OCI-LY3 (cell line): ENCODE measurements at regions not wholly inside any gene's neighbourhood (a gene's known extent, or its start where the extent isn't known, plus 50 kb on each side); places are given as distances from the start of the nearest gene placed in this dataset.

ENCODE experiments used
- H2AFZ ChIP-seq: fragments of 200-600, 300-600 bp; shearing (Covaris generic); 2 replicates; pipeline ENCODE4 v1.6.0; 2014; ENCODE audit warnings: antibody characterized with exemption, low read depth, low read length
- H3K27ac ChIP-seq: fragments of 200-600, 300-600 bp; sonication (generic); 2 replicates; pipeline ENCODE4 v1.5.1; 2014; ENCODE audit warnings: mild to moderate bottlenecking, low read length, moderate library complexity, mixed read lengths
- H3K27me3 ChIP-seq: fragments of 200-600, 300-600 bp; sonication (generic); 2 replicates; pipeline ENCODE4 v1.6.1; 2014; ENCODE audit warnings: low read depth, low read length, mixed read lengths
- H3K36me3 ChIP-seq: fragments of 200-600, 300-600 bp; sonication (generic); replicated peaks from 2 replicates; pipeline ENCODE3; 2014; ENCODE audit warnings: low read depth, low read length, mixed read lengths
- H3K4me1 ChIP-seq: fragments of 300-600, 200-600 bp; sonication (generic); 2 replicates; pipeline ENCODE4 v1.6.1; 2014; ENCODE audit warnings: low read length, mixed read lengths
- H3K4me2 ChIP-seq: fragments of 200-600, 300-600 bp; sonication (generic); 2 replicates; pipeline ENCODE4 v1.6.1; 2014; ENCODE audit warnings: low read length, mixed read lengths
- H3K4me3 ChIP-seq: fragments of 300-600, 200-600 bp; sonication (generic); 2 replicates; pipeline ENCODE4 v1.5.1; 2014; ENCODE audit warnings: antibody characterized with exemption, mild to moderate bottlenecking, low read length, moderate library complexity
- H3K79me2 ChIP-seq: fragments of 300-600, 200-600 bp; shearing (Covaris generic); 2 replicates; pipeline ENCODE4 v1.6.1; 2014; ENCODE audit warnings: mild to moderate bottlenecking, low read length, mixed read lengths
- H3K9ac ChIP-seq: fragments of 300-600, 200-600 bp; shearing (Covaris generic); 2 replicates; pipeline ENCODE4 v1.6.0; 2014; ENCODE audit warnings: mild to moderate bottlenecking, low read length, moderate library complexity
- H3K9me3 ChIP-seq: fragments of 200-600, 300-600 bp; shearing (Covaris generic); 2 replicates; pipeline ENCODE4 v1.6.1; 2014; ENCODE audit warnings: low read length, mixed read lengths; ENCODE audit not compliant: insufficient read depth
- H4K20me1 ChIP-seq: fragments of 200-600, 300-600 bp; sonication (generic); 2 replicates; pipeline ENCODE4 v1.6.1; 2016; ENCODE audit warnings: low read length, mixed read lengths; ENCODE audit not compliant: insufficient read depth
- EZH2phosphoT487 ChIP-seq: fragments of 200-600 bp; shearing (Covaris generic); IDR thresholded peaks from 2 replicates; pipeline ENCODE4 v1.6.1; 2018; ENCODE audit warnings: antibody characterized with exemption, mixed run types, low read depth
- TF ChIP-seq, protein P1 (sequence below): fragments of 200-600, 300-600 bp; sonication (generic); IDR thresholded peaks from 2 replicates; pipeline ENCODE4 v1.5.1; 2014; ENCODE audit warnings: antibody characterized with exemption, low read length, low read depth

- no peak for TF ChIP-seq EZH2phosphoT487
- TF ChIP-seq, protein P1, sequence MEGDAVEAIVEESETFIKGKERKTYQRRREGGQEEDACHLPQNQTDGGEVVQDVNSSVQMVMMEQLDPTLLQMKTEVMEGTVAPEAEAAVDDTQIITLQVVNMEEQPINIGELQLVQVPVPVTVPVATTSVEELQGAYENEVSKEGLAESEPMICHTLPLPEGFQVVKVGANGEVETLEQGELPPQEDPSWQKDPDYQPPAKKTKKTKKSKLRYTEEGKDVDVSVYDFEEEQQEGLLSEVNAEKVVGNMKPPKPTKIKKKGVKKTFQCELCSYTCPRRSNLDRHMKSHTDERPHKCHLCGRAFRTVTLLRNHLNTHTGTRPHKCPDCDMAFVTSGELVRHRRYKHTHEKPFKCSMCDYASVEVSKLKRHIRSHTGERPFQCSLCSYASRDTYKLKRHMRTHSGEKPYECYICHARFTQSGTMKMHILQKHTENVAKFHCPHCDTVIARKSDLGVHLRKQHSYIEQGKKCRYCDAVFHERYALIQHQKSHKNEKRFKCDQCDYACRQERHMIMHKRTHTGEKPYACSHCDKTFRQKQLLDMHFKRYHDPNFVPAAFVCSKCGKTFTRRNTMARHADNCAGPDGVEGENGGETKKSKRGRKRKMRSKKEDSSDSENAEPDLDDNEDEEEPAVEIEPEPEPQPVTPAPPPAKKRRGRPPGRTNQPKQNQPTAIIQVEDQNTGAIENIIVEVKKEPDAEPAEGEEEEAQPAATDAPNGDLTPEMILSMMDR, result no peak
These were observed 1326.4 kb downstream of the BRD1 start for GRCh38 chr22:48501231-48501750.

GRCh38 chr22:48500471-48501230 is 1327.0 kb downstream of the BRD1 start:
- Histone ChIP-seq H2AFZ (no peak overlapping the region), H3K4me3 (no peak overlapping the region), H3K27ac (no peak overlapping the region), H3K4me2 (no peak overlapping the region), H3K9ac (no peak overlapping the region), H4K20me1 (no peaks in the 10 kb centered on the region), H3K36me3 (no peaks in the 10 kb centered on the region), H3K27me3 (no peaks in the 10 kb centered on the region), H3K4me1 (no peaks in the 10 kb centered on the region), H3K79me2 (no peaks in the 10 kb centered on the region), H3K9me3 (no peaks in the 10 kb centered on the region)
- TF ChIP-seq, protein P1, result no peak
- no peak for TF ChIP-seq EZH2phosphoT487

More at GRCh38 chr22:48501231-48501750, 1326.4 kb downstream of the BRD1 start:
- H3K36me3 ChIP-seq, result no peaks in the 10 kb centered on the region
- H3K4me3 ChIP-seq, result no peak overlapping the region
- no peaks in the 10 kb centered on the region for H3K4me1 ChIP-seq
- no peak overlapping the region for H3K9ac ChIP-seq
- H3K4me2 ChIP-seq, result no peak overlapping the region
- H2AFZ ChIP-seq, result no peak overlapping the region
- no peaks in the 10 kb centered on the region for H3K9me3 ChIP-seq
- H4K20me1 ChIP-seq, result no peaks in the 10 kb centered on the region
- H3K27me3 ChIP-seq, result no peaks in the 10 kb centered on the region
- no peaks in the 10 kb centered on the region for H3K79me2 ChIP-seq
- H3K27ac ChIP-seq, result no peak overlapping the region

DNA sequence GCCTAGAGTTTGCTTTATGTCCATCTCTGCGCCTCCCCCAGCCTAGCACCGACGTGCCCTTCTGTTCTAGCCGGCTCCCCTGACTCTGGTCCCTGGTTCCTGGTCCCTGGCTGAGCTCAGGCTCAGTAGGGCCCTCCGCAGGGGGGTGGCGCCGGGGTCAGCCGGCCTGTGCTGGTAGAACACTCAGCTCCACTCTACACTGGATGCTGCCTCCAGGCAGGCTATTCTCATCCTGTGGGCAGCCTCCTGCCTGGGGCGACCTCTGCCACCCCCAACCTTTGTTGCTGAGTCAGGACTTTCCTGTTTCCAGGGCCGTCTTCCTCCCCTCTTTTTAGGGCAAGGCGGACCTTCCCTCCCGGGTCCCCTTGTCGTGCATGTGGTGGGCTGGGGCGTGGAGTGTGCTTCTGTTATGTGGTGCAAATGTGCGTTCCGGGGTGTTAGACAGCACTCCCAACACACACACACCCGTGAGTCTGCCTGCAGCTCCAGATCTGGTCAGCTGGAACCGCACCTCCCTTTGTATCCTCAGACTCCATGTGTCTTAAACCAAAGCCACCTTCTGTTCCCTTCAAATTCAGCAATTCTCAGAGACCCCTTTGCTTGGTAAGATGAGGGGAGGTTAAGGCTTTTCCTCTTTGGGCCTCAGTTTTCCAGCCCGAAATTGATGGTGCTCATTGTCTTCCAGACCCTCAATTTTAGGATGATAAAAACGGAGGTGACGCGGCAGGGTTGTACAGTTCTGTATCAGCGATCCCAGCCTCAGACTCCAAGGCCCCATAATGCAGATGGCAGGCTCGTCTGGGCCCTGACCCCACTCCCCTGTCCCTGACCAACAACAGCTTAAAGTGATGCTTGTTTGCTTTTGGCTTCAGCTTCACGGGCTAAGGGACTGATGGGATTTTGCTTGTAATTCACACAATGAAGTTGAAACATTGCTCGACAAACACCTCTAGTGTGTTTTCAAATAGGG is 1327.9 kb downstream of the BRD1 start:
- Histone ChIP-seq H3K4me2 (no peak overlapping the region), H3K9me3 (no peaks in the 10 kb centered on the region), H3K79me2 (no peaks in the 10 kb centered on the region), H3K36me3 (no peaks in the 10 kb centered on the region), H4K20me1 (no peaks in the 10 kb centered on the region), H3K4me3 (no peak overlapping the region), H3K27ac (no peak overlapping the region), H3K27me3 (no peaks in the 10 kb centered on the region), H2AFZ (no peak overlapping the region), H3K4me1 (no peaks in the 10 kb centered on the region), H3K9ac (no peak overlapping the region)
- TF ChIP-seq EZH2phosphoT487, result no peak
- TF ChIP-seq, protein P1, result no peak
